GM19035 (cell line): ENCODE measurements at regions not wholly inside any gene's neighbourhood (a gene's known extent, or its start where the extent isn't known, plus 50 kb on each side); places are given as distances from the start of the nearest gene placed in this dataset.

Source experiments
- ATAC-seq: cut with Tn5 transposase; IDR thresholded peaks from one replicate; pipeline ENCODE4 v1.9.1; 2021; ENCODE audit not compliant: unreplicated experiment

- no peak for ATAC-seq
Observed at GRCh38 chr6:141024526-141024925, 1108.2 kb upstream of the GJE1 start.

GRCh38 chr6:141017941-141018340 is 1114.8 kb upstream of the GJE1 start:
- ATAC-seq, result no peak

DNA sequence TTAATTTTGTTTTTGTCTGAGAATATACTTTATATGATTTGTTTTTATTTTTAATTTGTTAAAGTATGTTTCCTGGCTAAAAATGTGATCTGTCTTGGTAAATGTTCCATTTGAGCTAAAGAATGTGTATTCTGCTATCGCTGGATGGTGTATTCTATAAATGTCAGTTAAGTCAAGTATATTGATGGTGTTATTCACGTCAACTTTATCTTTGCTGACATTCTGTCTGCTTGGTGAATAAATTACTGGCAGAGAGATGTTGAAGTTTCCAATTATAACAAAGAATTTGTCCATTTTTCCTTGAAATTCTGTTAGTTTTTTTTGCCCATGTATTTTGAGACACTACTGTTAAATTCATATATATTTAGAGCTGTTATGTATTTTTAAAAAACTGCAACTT is 1131.8 kb upstream of the GJE1 start:
- ATAC-seq, result no peak

DNA sequence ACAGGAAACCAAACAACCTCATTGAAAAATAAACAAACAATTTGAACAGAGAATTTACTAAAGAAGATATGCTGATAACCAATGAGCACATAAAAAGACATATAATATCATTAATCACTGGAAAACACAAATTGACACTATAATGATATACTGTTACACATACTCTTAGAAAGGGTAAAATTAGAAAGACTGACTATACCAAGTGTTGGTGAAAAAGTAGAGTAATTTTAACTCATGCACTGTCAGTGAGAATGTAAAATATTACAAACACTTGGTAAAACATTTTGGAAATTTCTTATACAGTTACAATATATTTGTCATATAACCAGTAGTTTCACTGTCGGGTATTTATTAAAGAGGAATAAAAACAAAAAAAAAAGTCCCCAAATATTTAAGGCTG is 1139.2 kb upstream of the GJE1 start:
- no peak for ATAC-seq

GRCh38 chr6:140992678-140993077 is 1140.0 kb upstream of the GJE1 start:
- no peak for ATAC-seq

GRCh38 chr6:140988780-140989179 is 1143.9 kb upstream of the GJE1 start:
- no peak for ATAC-seq

DNA sequence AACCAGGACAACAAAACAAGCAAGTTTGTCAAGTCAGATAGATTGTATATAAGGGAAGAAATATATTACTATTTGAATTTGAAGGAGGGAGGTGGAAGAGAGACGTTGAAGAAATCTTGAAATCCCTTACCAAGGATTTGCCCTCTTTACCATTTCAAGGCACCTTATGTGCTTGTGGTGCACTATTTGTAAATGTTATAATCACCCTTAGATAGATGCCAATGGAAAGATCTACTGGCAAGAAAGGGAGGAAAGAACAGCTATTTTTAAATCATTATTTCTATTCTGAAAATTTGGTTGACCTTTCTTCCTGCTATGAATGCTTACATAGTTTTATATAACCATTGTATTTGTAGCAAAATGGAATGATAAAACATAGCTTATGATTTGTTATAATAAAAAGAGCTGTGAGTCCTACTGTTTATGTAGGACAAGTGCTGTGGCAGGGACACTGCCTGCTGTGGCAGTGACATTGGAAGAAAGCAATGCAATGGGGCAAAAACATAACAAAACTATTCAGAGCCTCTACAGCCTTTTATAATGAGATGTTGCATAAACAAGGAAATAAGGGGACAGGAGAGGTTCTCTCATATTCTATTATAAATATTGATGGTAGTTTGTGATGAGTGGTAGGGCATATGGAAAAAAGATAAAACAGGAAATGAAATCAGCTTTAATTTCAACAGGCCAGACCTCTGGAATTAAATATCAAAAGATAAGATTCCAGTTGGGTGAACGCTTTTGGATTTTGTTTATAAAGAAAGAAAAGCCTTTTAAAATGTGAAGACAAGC is 1145.2 kb upstream of the GJE1 start:
- ATAC-seq, result no peak

GRCh38 chr6:140985679-140986275 is 1146.9 kb upstream of the GJE1 start:
- ATAC-seq, result no peak

DNA sequence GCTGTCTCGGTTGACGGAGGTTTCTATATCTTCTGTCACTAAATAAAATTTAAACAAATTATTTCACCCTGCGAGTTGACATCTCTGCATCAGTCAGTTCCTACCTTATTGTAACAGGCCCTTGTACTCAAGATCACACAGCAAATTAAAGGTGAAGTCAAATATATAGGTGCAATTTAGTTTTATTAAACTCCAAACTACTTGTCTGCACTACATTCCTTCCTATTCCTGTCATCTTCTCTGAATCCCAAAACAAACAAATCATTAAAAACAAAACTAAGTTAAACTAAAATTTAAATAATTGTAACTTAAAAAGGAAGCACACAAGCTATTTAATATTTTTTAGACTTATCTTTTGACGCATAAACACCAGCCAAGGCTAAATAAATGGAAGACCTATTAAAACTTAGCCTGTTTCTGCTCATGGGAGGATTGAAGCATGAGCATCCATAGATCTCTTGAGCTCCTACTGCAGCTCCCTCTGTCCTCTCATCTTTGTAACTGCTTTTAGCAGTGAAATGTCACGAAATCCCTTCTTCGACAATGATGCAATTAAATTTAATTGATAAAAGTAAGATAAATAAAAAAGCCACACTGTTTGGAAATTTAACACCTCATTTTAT is 1152.3 kb upstream of the GJE1 start:
- no peak for ATAC-seq

DNA sequence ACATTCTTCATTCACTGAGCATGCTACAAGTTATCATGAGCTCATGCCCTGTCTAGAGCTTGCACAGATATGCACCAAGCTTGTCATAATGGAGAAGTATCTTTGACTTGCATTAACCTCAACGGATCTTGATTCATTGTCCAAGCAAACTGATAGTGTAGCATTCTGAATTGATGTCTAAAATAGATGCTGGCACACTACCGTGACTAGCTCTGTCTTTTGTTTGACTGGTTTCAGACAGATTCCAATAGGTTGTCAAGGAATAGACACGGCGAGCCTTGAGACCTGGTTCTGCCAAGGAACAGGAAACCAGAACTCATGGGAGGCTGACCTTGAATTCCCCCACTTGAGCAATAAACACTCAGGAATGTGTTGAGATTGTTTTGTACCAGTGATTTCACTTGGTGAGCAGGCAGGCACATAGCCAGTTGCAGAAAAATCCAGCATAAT is 1153.1 kb upstream of the GJE1 start:
- ATAC-seq, result no peak

DNA sequence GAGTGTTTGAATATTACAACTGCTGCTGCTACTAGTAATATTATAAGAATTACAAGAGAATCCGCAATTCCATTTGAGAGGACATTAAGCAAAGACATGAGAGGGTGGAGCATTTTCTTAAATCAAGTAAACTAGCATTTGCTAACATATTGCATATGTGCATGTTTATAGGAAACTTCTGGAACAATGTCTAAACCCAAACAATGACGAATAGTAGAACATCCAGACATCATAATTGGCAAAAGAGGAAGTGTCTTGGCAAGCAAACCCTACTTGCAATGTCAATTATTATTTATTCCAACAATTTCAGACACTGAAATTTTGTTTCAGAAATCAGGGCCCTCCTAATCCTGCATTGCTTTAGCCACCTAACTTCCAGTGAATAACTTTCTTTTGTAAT is 1155.3 kb upstream of the GJE1 start:
- ATAC-seq, result no peak

DNA sequence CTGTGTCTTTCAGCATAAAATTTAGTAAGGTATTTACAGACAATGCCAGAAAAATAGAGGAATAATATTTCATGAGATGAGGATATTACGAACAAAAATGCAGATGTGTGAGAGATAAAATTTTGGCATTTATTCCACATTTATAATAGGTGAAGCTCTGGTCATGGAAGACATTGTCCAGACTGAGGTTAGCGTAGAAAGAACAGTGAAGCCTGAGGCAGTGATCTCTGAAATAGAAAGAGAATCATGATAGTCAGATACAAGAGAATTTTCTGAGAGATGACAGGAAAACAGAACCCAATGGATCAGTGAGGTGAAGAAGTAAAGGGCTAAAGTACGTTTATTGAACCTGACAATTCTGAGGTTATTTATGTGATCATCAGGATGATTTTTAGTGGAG is 1155.9 kb upstream of the GJE1 start:
- ATAC-seq, result no peak

GRCh38 chr6:140970485-140970884 is 1162.2 kb upstream of the GJE1 start:
- no peak for ATAC-seq

- no peak for ATAC-seq
Observed at GRCh38 chr6:140968062-140968461, 1164.7 kb upstream of the GJE1 start.

- no peak for ATAC-seq
Observed at GRCh38 chr6:140966676-140967075, 1166.0 kb upstream of the GJE1 start.

DNA sequence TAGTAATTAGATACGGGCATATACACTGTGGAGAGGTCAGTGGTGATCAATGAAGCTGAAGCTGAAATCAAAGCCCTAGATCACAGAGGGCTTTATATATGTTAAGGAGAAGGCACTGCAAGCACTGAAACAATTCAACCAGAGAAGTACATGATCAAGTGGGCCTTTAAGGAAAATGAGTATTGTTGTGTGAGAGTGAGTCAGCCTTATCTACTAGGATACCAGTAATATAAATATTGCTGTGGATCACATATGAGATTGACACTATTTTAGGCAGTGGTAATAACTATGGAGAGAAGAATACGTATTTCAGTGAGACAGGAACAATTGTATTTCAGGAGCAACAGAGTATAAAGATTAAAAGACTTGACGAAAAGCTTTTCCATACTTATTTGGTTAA is 1172.2 kb upstream of the GJE1 start:
- no peak for ATAC-seq

DNA sequence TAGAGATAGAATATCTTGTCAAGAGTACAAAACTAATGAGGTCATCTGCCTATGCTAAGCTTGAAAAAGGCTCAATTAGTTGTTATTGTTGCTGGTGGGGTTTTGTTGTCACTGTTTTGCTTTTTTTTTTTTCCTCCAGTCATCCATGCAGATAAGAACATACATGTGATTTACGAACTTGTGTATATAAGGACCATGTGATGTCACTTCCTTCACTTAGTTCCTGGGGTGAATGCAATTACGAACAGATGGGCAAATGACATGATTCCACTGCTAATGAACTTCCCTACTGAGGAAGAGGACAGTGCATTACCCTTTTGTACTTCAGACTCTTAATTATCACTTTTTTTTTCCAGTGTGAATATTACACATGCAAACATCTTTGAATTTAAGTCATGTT is 1175.3 kb upstream of the GJE1 start:
- ATAC-seq, result no peak

DNA sequence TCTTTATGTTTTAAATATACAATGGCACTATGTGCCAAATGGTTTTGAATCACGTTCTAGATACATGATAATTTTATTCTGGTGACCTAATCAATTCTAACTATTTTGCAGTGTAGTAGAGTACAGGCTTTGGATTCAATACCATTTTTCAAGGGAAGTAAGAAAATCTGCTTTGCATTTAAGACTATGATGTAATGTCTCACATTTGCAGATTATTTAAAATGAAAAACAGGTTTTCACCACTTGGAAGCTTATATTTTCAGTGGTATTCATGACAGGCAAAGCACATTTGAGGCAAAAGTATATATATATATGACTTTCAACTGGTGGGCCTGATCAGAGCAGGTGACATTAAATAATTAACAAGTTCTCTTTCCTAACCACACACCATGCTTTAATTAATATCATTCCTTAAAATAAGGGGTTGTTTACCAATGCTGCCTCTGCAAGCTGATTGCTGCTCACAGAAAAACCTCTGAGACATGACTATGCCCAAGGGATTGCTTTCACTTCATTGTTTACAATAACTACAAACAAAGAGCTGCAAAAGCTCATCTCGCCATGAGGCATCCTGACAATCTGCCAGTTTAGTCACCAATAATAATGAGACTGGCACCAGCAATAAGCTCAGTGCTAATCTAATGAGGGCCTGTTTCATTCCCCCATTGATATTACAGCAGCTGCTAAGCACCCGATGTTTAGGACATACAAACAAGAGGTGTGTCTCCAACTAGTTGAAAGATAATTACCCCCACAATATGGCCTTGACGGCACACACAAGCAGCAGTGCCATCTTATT is 1176.0 kb upstream of the GJE1 start:
- no peak for ATAC-seq

DNA sequence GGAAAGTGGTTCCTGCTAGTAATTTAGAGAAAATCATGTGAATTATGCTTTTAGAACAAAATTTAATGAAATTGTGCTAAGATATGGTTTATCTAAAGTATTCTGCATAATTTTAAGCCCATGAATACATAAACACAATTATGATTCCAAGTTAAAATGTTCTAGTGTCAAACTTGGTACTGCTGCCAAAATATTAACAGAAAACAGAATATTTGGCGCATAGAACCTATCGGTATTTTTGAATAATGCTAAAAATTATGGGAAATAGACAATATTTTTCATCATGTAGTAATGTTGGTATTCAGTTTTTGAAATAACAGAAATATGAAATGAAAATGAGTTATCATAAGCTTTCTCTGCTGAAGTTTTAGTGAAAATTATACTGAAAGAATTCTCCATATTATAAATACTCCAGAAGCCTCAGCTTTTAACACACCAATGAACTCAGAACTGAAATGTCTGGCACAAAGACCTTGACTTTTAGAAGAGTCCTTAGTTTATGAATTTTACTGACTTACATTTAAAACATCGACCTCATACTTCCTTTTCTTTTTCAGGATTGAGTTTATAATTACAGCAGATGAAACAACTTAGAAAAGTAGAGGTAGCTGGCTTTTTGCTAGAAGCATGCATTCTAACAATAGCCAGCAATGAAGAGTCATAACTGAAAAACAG is 1192.3 kb upstream of the GJE1 start:
- ATAC-seq, result no peak

- no peak for ATAC-seq
Observed at GRCh38 chr6:140932909-140933308, 1199.8 kb upstream of the GJE1 start.

GRCh38 chr6:140931581-140931980 is 1201.1 kb upstream of the GJE1 start:
- ATAC-seq, result no peak
